ENCODE measurements at regions not wholly inside any gene's neighbourhood (a gene's known extent, or its start where the extent isn't known, plus 50 kb on each side); places are given as distances from the start of the nearest gene placed in this dataset.

DNA sequence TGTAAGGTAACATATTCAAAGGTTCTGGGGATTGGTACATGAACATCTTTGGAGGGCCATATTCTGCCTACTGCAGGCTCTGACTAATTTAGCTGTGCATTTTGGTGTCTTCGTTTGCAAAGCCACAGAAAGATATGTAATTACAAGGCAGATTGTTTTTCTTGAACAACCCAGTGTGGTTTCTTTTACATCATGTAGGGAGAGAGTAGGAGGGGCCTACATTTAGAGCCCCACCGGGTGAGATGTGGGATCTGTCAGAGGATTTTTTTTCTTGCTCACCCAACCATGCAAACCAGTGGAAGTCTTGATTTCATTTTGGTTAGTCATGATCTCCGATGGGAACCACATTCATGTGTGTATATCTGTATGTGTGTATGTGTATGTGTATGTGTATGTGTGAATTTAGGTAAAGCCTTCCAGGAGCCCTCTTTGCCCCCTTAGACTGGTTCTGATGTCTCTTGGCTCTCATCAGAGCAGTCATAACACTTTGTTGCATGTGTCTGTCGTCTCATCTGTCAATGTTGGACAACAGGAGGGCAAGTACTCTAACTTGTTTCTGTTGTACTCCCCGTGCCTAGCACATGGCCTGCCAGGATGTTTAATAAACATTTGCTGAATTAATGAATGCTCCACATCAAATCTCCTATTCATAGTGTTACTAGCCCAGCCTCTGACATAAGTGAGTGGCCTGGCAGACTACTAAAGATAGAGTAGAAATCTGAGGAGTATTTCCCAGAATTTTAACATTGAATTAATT is 239.9 kb downstream of the MTX2 start:
- TF ChIP-seq, protein P1, sequence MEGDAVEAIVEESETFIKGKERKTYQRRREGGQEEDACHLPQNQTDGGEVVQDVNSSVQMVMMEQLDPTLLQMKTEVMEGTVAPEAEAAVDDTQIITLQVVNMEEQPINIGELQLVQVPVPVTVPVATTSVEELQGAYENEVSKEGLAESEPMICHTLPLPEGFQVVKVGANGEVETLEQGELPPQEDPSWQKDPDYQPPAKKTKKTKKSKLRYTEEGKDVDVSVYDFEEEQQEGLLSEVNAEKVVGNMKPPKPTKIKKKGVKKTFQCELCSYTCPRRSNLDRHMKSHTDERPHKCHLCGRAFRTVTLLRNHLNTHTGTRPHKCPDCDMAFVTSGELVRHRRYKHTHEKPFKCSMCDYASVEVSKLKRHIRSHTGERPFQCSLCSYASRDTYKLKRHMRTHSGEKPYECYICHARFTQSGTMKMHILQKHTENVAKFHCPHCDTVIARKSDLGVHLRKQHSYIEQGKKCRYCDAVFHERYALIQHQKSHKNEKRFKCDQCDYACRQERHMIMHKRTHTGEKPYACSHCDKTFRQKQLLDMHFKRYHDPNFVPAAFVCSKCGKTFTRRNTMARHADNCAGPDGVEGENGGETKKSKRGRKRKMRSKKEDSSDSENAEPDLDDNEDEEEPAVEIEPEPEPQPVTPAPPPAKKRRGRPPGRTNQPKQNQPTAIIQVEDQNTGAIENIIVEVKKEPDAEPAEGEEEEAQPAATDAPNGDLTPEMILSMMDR (conservative IDR thresholded peaks at IDR 0.05; ENCODE audit: low read length), result no peak
- TF ChIP-seq EZH2phosphoT487 (IDR thresholded peaks at IDR 0.05; ENCODE audit: borderline replicate concordance, low read depth, low read length), result no peak
